GM18519 (cell line): ENCODE measurements at regions not wholly inside any gene's neighbourhood (a gene's known extent, or its start where the extent isn't known, plus 50 kb on each side); places are given as distances from the start of the nearest gene placed in this dataset.

Experiments
- ATAC-seq: cut with Tn5 transposase; IDR thresholded peaks from one replicate; pipeline ENCODE4 v1.9.1; 2021; ENCODE audit warnings: mild to moderate bottlenecking, moderate library complexity; ENCODE audit not compliant: unreplicated experiment, low FRiP score

- ATAC-seq, result no peak
Measured at GRCh38 chr7:45501791-45502190, 72.4 kb upstream of the ADCY1 start.

GRCh38 chr7:45506059-45506458 lies 68.1 kb upstream of the ADCY1 start:
- ATAC-seq, result no peak

GRCh38 chr7:45509222-45509621 lies 64.9 kb upstream of the ADCY1 start:
- ATAC-seq, result no peak

DNA sequence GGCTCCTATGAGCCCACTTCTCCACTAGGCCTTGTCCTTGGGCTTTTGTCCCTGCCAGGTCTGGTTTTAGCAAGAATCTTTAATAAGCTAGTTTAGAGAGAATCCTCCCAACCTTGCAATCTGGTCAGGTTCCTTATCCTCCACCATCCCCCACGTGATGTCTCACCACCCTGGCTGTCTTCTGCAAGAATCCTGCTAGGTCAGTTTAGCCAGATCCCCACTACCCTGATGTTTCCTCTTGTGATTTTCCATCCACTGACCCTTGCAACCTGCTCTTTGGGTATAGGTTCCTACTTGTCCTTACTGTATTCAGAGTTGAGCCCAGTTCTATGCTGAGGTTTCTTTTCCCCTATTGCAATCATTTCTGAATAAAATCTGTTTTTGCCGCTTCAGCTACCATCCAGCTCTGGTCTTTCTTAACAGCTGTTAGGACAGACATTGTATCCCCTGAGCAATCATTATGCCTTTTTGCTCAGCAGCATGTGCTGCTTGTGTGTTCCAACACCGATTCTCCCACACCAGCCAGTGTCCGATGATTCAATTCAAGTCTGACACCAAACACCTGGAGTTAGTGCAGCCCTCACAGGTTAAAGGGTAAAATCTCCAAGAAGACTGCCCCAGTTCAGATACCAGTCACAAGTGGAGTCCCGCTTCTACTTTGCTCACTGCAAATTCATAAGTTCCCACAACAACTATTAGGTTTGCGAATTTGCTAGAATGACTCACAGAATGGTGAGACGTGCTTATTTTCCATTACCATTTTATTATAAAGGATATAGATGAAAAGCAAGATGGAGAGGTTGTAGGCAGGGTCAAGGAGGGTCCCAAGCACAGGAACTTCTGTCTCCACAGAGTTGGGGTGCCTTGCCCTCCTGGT lies 62.2 kb upstream of the ADCY1 start:
- no peak for ATAC-seq

GRCh38 chr7:45514944-45515343 lies 59.2 kb upstream of the ADCY1 start:
- ATAC-seq, result no peak

DNA sequence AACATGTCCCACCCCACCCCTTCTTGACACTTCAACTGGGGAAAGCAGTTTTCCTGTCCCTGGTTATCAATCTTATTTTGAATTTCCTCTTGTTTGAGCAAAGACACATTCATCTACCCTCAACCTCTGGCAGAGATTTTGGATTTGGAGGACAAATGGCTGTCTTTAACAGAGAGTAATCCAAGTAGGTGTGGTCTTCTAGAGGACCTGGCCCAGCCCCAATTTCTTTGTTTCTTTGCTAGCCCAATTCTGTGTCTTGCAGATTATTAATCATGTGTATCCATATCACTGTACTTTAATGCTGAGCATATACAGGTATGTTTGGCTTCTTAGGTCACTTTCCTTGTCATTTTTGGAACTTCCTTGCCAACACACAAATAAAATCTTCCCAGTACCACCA lies 58.8 kb upstream of the ADCY1 start:
- no peak for ATAC-seq
